Type B pancreatic cell (in vitro differentiated cells): ENCODE measurements at regions not wholly inside any gene's neighbourhood (a gene's known extent, or its start where the extent isn't known, plus 50 kb on each side); places are given as distances from the start of the nearest gene placed in this dataset.
"Not testable (repeated sequence)": the region's sequence is repeated elsewhere in the genome, so short reads cannot be mapped to it uniquely, and the experiment has no call there.

Experiments
- DNase-seq: peaks from one replicate; pipeline ENCODE4 v3.0.0; 2021; ENCODE audit warnings: mixed read lengths; ENCODE audit not compliant: unreplicated experiment; ENCODE audit errors: extremely low spot score
- H3K27ac Mint-ChIP-seq: 2 replicates; pipeline ENCODE4 v1.8.0; 2021; ENCODE audit warnings: mild to moderate bottlenecking, mixed read lengths
- H3K27me3 Mint-ChIP-seq: 2 replicates; pipeline ENCODE4 v1.8.0; 2021; ENCODE audit warnings: mixed read lengths
- H3K36me3 Mint-ChIP-seq: 2 replicates; pipeline ENCODE4 v1.8.0; 2021; ENCODE audit warnings: mixed read lengths
- H3K4me1 Mint-ChIP-seq: one replicate; pipeline ENCODE4 v1.8.0; 2021; ENCODE audit warnings: mixed read lengths; ENCODE audit not compliant: unreplicated experiment
- H3K4me3 Mint-ChIP-seq: 2 replicates; pipeline ENCODE4 v1.8.0; 2021; ENCODE audit warnings: mild to moderate bottlenecking, mixed read lengths
- H3K9me3 Mint-ChIP-seq: 2 replicates; pipeline ENCODE4 v1.8.0; 2021; ENCODE audit warnings: mixed read lengths
- CTCF ChIP-seq: fragments of 200-600 bp; sonication (generic); conservative IDR thresholded peaks from 2 replicates; pipeline ENCODE4 v1.5.0; 2021; ENCODE audit warnings: antibody characterized with exemption, mild to moderate bottlenecking

- Mint-ChIP-seq H3K9me3 (no peaks in the 10 kb centered on the region), H3K27me3 (peaks cover 8% of the 10 kb centered on the region), H3K36me3 (no peaks in the 10 kb centered on the region), H3K27ac (no peak overlapping the region), H3K4me1 (peaks cover 14% of the 10 kb centered on the region), H3K4me3 (no peak overlapping the region)
- TF ChIP-seq CTCF, result no peak
- DNase-seq, result no peak
Measured at GRCh38 chr1:19559641-19560040, 74.3 kb upstream of the CAPZB start.

GRCh38 chr1:19557609-19558051, 72.3 kb upstream of the CAPZB start:
- H3K36me3 Mint-ChIP-seq, result no peaks in the 10 kb centered on the region
- no peak for DNase-seq
- H3K4me3 Mint-ChIP-seq, result no peak overlapping the region
- peaks cover 6% of the 10 kb centered on the region for H3K4me1 Mint-ChIP-seq
- H3K9me3 Mint-ChIP-seq, result peaks cover 2% of the 10 kb centered on the region
- H3K27ac Mint-ChIP-seq, result no peak overlapping the region
- TF ChIP-seq CTCF, result no peak
- peaks cover 8% of the 10 kb centered on the region for H3K27me3 Mint-ChIP-seq

GRCh38 chr1:19554090-19554489, 68.8 kb upstream of the CAPZB start:
- no peak for DNase-seq
- Mint-ChIP-seq H3K36me3 (peaks cover 3% of the 10 kb centered on the region), H3K4me3 (no peak overlapping the region), H3K27ac (no peak overlapping the region), H3K27me3 (peaks cover 11% of the 10 kb centered on the region), H3K4me1 (peaks cover 5% of the 10 kb centered on the region), H3K9me3 (peaks cover 22% of the 10 kb centered on the region)
- TF ChIP-seq CTCF, result no peak

GRCh38 chr1:19552291-19553010, 67.1 kb upstream of the CAPZB start:
- no peak for DNase-seq
- Mint-ChIP-seq H3K27ac (no peak overlapping the region), H3K27me3 (peaks cover 3% of the 10 kb centered on the region), H3K36me3 (peaks cover 3% of the 10 kb centered on the region), H3K9me3 (peaks cover 22% of the 10 kb centered on the region), H3K4me3 (no peak overlapping the region), H3K4me1 (peaks cover 5% of the 10 kb centered on the region)
- TF ChIP-seq CTCF, result no peak

- H3K36me3 Mint-ChIP-seq, H3K27me3 Mint-ChIP-seq, H3K27ac Mint-ChIP-seq, H3K4me1 Mint-ChIP-seq, DNase-seq, H3K4me3 Mint-ChIP-seq: not testable (repeated sequence)
- H3K9me3 Mint-ChIP-seq, result peaks cover 22% of the 10 kb centered on the region
Measured at GRCh38 chr1:19551837-19552236, 66.5 kb upstream of the CAPZB start.

- not testable (repeated sequence) for H3K4me1 Mint-ChIP-seq, DNase-seq, H3K27me3 Mint-ChIP-seq, H3K27ac Mint-ChIP-seq, H3K4me3 Mint-ChIP-seq, H3K36me3 Mint-ChIP-seq
- peaks cover 22% of the 10 kb centered on the region for H3K9me3 Mint-ChIP-seq
Measured at GRCh38 chr1:19550437-19550836, 65.1 kb upstream of the CAPZB start.
